H9 (cell line): ENCODE measurements at regions not wholly inside any gene's neighbourhood (a gene's known extent, or its start where the extent isn't known, plus 50 kb on each side); places are given as distances from the start of the nearest gene placed in this dataset.

ENCODE experiments used
- DNase-seq: peaks from one replicate; pipeline ENCODE4 v3.0.0-alpha.2; 2017
- H2AFZ ChIP-seq: one replicate; pipeline ENCODE4 v1.6.1; 2013; ENCODE audit warnings: mild to moderate bottlenecking, low read length, control low read depth, moderate library complexity
- H2AK5ac ChIP-seq: 2 replicates; pipeline ENCODE4 v1.6.1; 2013; ENCODE audit warnings: low read length, control low read depth, mixed read lengths; ENCODE audit not compliant: insufficient read length
- H2BK120ac ChIP-seq: one replicate; pipeline ENCODE4 v1.6.1; 2013; ENCODE audit warnings: low read depth, mild to moderate bottlenecking, low read length, control low read depth, inconsistent platforms; ENCODE audit not compliant: poor library complexity, severe bottlenecking
- H2BK12ac ChIP-seq: 2 replicates; pipeline ENCODE4 v1.6.1; 2013; ENCODE audit warnings: low read length, control low read depth, mixed read lengths, low read depth; ENCODE audit not compliant: insufficient read length
- H2BK15ac ChIP-seq: 2 replicates; pipeline ENCODE4 v1.6.1; 2013; ENCODE audit warnings: low read depth, low read length, control low read depth
- H2BK20ac ChIP-seq: one replicate; pipeline ENCODE4 v1.6.1; 2013; ENCODE audit warnings: low read depth, mild to moderate bottlenecking, low read length, control low read depth, inconsistent platforms; ENCODE audit not compliant: poor library complexity, severe bottlenecking
- H2BK5ac ChIP-seq: 2 replicates; pipeline ENCODE4 v1.6.1; 2013; ENCODE audit warnings: low read length, control low read depth, mixed read lengths; ENCODE audit not compliant: insufficient read length
- H3K14ac ChIP-seq: 2 replicates; pipeline ENCODE4 v1.6.1; 2013; ENCODE audit warnings: low read length, control low read depth; ENCODE audit not compliant: insufficient read depth
- H3K18ac ChIP-seq: 2 replicates; pipeline ENCODE4 v1.6.1; 2013; ENCODE audit warnings: low read depth, mild to moderate bottlenecking, mixed read lengths, low read length, control low read depth; ENCODE audit not compliant: insufficient read length
- H3K23ac ChIP-seq: 2 replicates; pipeline ENCODE4 v1.6.1; 2013; ENCODE audit warnings: low read length, control low read depth, mixed read lengths, low read depth; ENCODE audit not compliant: insufficient read length
- H3K23me2 ChIP-seq: 2 replicates; pipeline ENCODE4 v1.6.1; 2013; ENCODE audit warnings: low read depth, mild to moderate bottlenecking, mixed read lengths, low read length, control low read depth; ENCODE audit not compliant: insufficient read length, poor library complexity, severe bottlenecking
- H3K27ac ChIP-seq: 2 replicates; pipeline ENCODE4 v1.5.1; 2013; ENCODE audit warnings: low read length, control low read depth, mixed read lengths, low read depth; ENCODE audit not compliant: insufficient read length
- H3K27me3 ChIP-seq: 2 replicates; pipeline ENCODE4 v1.6.1; 2013; ENCODE audit warnings: low read length, control low read depth, inconsistent platforms; ENCODE audit not compliant: insufficient read depth
- H3K4ac ChIP-seq: 2 replicates; pipeline ENCODE4 v1.6.1; 2013; ENCODE audit warnings: low read depth, mild to moderate bottlenecking, control low read depth, inconsistent platforms, low read length, moderate library complexity
- H3K4me1 ChIP-seq: 2 replicates; pipeline ENCODE4 v1.6.1; 2013; ENCODE audit warnings: low read length, control low read depth, inconsistent platforms; ENCODE audit not compliant: insufficient read depth
- H3K4me2 ChIP-seq: 2 replicates; pipeline ENCODE4 v1.6.1; 2013; ENCODE audit warnings: low read length, control low read depth, mixed read lengths; ENCODE audit not compliant: insufficient read length, insufficient read depth
- H3K56ac ChIP-seq: 2 replicates; pipeline ENCODE4 v1.6.1; 2013; ENCODE audit warnings: low read depth, mild to moderate bottlenecking, mixed read lengths, low read length, control low read depth; ENCODE audit not compliant: insufficient read length
- H3K79me1 ChIP-seq: 2 replicates; pipeline ENCODE4 v1.6.1; 2013; ENCODE audit warnings: low read depth, mild to moderate bottlenecking, moderate library complexity, low read length, control low read depth, inconsistent platforms; ENCODE audit not compliant: insufficient read depth, poor library complexity, severe bottlenecking
- H3K79me2 ChIP-seq: 2 replicates; pipeline ENCODE4 v1.6.1; 2013; ENCODE audit warnings: low read length, control low read depth, inconsistent platforms; ENCODE audit not compliant: insufficient read depth
- H3K9ac ChIP-seq: 2 replicates; pipeline ENCODE4 v1.6.1; 2013; ENCODE audit warnings: low read length, control low read depth, mixed read lengths; ENCODE audit not compliant: insufficient read length; ENCODE audit errors: extremely low read depth
- H3K9me3 ChIP-seq: one replicate; pipeline ENCODE4 v1.6.1; 2013; ENCODE audit warnings: low read depth, low read length, inconsistent platforms; ENCODE audit not compliant: control insufficient read depth
- H3T11ph ChIP-seq: one replicate; pipeline ENCODE4 v1.6.1; 2013; ENCODE audit warnings: mild to moderate bottlenecking, low read length, control low read depth, inconsistent platforms
- H4K20me1 ChIP-seq: one replicate; pipeline ENCODE4 v1.6.1; 2013; ENCODE audit not compliant: control insufficient read depth, insufficient read length, insufficient read depth
- H4K5ac ChIP-seq: 2 replicates; pipeline ENCODE4 v1.6.1; 2013; ENCODE audit warnings: low read depth, mild to moderate bottlenecking, mixed read lengths, low read length, control low read depth; ENCODE audit not compliant: insufficient read length
- H4K8ac ChIP-seq: replicated peaks from 2 replicates; pipeline ENCODE4 v1.6.1; 2013; ENCODE audit warnings: low read length, control low read depth, mixed read lengths, low read depth; ENCODE audit not compliant: insufficient read length
- H4K91ac ChIP-seq: 2 replicates; pipeline ENCODE4 v1.6.1; 2013; ENCODE audit warnings: low read depth, mild to moderate bottlenecking, moderate library complexity, mixed read lengths, low read length, control low read depth; ENCODE audit not compliant: insufficient read length
- H3K27ac Mint-ChIP-seq, 3 experiments: 2 replicates in 2 of 3; 3 replicates in 1 of 3; pipeline ENCODE4 v1.8.0; 2020 to 2021; ENCODE audit warnings: mixed read lengths in 3 of 3, mild to moderate bottlenecking in 1 of 3, moderate library complexity in 1 of 3
- H3K27me3 Mint-ChIP-seq: 2 replicates; pipeline ENCODE4 v1.8.0; 2021; ENCODE audit warnings: low read depth, mild to moderate bottlenecking, moderate library complexity, mixed read lengths
- H3K36me3 Mint-ChIP-seq, 3 experiments: 2 replicates in 2 of 3; 3 replicates in 1 of 3; pipeline ENCODE4 v1.8.0; 2020 to 2021; ENCODE audit warnings: low read depth in 3 of 3, mixed read lengths in 3 of 3; ENCODE audit not compliant: insufficient read depth in 1 of 3
- H3K4me1 Mint-ChIP-seq, 2 experiments: 2 replicates each; pipeline ENCODE4 v1.8.0; 2020; ENCODE audit warnings: mixed read lengths in 2 of 2
- H3K4me3 Mint-ChIP-seq, 2 experiments: 2 replicates in 1 of 2; 3 replicates in 1 of 2; pipeline ENCODE4 v1.8.0; 2020 to 2021; ENCODE audit warnings: mild to moderate bottlenecking in 2 of 2, mixed read lengths in 2 of 2, moderate library complexity in 1 of 2
- H3K9me3 Mint-ChIP-seq, 2 experiments: 2 replicates in 1 of 2; 3 replicates in 1 of 2; pipeline ENCODE4 v1.8.0; 2020; ENCODE audit warnings: mild to moderate bottlenecking in 2 of 2, mixed read lengths in 2 of 2, moderate library complexity in 1 of 2
- WGBS: extraction: QIAGEN DNeasy Blood & Tissue Kit; methylation state at CpG from one replicate; pipeline ENCODE4 v1.1.7; 2013; ENCODE audit warnings: missing lambda C conversion rate, low lambda C conversion rate, mixed read lengths; ENCODE audit not compliant: insufficient read length; ENCODE audit errors: extremely low coverage; 5-methylcytosine and 5-hydroxymethylcytosine counted together
- TF ChIP-seq, protein P1 (sequence below): fragments of 200-600 bp; sonication (generic); conservative IDR thresholded peaks from 3 replicates; pipeline ENCODE4 v1.8.0; 2021; ENCODE audit warnings: antibody characterized with exemption, mild to moderate bottlenecking

DNA sequence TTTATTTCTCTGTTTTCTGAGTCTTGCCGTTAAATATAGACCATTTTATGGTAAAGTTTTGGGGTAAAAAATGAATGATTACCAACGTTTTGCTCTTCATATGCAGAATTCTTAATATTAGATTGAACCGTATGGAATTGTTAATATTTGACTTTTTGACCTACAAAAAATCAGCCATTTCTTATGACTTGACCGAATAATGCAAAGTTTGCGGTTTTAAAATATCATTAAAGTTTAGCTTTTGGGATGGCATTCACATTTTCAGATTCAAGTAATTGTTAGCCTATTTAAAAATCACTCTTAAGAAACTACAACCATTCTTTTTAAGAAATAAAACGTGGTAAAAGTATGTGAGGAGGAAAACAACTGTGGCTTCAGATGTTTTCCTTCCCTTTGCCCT is 138.0 kb downstream of the HAUS1 start:
- H2BK12ac ChIP-seq: no peak overlapping the region
- H2BK15ac ChIP-seq: no peak overlapping the region
- H3K36me3 Mint-ChIP-seq: peaks cover 0 to under 1% (median 0%) of the 10 kb centered on the region in 3 experiments; a peak in 2 of 7 replicates
- TF ChIP-seq, protein P1, sequence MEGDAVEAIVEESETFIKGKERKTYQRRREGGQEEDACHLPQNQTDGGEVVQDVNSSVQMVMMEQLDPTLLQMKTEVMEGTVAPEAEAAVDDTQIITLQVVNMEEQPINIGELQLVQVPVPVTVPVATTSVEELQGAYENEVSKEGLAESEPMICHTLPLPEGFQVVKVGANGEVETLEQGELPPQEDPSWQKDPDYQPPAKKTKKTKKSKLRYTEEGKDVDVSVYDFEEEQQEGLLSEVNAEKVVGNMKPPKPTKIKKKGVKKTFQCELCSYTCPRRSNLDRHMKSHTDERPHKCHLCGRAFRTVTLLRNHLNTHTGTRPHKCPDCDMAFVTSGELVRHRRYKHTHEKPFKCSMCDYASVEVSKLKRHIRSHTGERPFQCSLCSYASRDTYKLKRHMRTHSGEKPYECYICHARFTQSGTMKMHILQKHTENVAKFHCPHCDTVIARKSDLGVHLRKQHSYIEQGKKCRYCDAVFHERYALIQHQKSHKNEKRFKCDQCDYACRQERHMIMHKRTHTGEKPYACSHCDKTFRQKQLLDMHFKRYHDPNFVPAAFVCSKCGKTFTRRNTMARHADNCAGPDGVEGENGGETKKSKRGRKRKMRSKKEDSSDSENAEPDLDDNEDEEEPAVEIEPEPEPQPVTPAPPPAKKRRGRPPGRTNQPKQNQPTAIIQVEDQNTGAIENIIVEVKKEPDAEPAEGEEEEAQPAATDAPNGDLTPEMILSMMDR: no peak
- H3K9ac ChIP-seq: no peak overlapping the region
- no peak for DNase-seq
- no peaks in the 10 kb centered on the region for H3K9me3 ChIP-seq
- no peak overlapping the region for H3K27ac ChIP-seq
- no CpG with 5 or more reads among the region's 6 CpGs for WGBS
- no peak overlapping the region for H2AK5ac ChIP-seq
- no peaks in the 10 kb centered on the region for H3K27me3 ChIP-seq
- H3K79me1 ChIP-seq: peaks cover 2% of the 10 kb centered on the region
- no peaks in the 10 kb centered on the region; the same call in 1 of the 2 replicates for H3K79me2 ChIP-seq
- H2BK5ac ChIP-seq: no peak overlapping the region
- H3K4me3 Mint-ChIP-seq: no peak overlapping the region
- H4K91ac ChIP-seq: no peak overlapping the region
- no peak overlapping the region for H3K56ac ChIP-seq
- H4K5ac ChIP-seq: no peak overlapping the region
- no peaks in the 10 kb centered on the region for H3K4me1 ChIP-seq
- H3K4me1 Mint-ChIP-seq: peaks cover 25 to 37% of the 10 kb centered on the region in 2 experiments
- H3K27ac Mint-ChIP-seq: no peak overlapping the region
- H2BK120ac ChIP-seq: no peak overlapping the region
- no peak overlapping the region for H3T11ph ChIP-seq
- no peak overlapping the region for H2AFZ ChIP-seq
- H3K23me2 ChIP-seq: no peaks in the 10 kb centered on the region
- no peak overlapping the region for H2BK20ac ChIP-seq
- no peaks in the 10 kb centered on the region for H4K20me1 ChIP-seq
- H3K14ac ChIP-seq: no peak overlapping the region
- H3K18ac ChIP-seq: no peak overlapping the region
- no peak overlapping the region for H4K8ac ChIP-seq
- H3K9me3 Mint-ChIP-seq: no peaks in the 10 kb centered on the region
- no peaks in the 10 kb centered on the region for H3K27me3 Mint-ChIP-seq
- no peak overlapping the region for H3K4me2 ChIP-seq
- H3K23ac ChIP-seq: no peak overlapping the region
- H3K4ac ChIP-seq: no peak overlapping the region
